ENCODE measurements at regions not wholly inside any gene's neighbourhood (a gene's known extent, or its start where the extent isn't known, plus 50 kb on each side); places are given as distances from the start of the nearest gene placed in this dataset.

GRCh38 chr2:238638100-238638981 lies 209.5 kb upstream of the TWIST2 start:
- no peak for DNase-seq

- DNase-seq: no peak
Measured at GRCh38 chr2:238638982-238639628, 208.8 kb upstream of the TWIST2 start.

GRCh38 chr2:238640486-238640885 lies 207.4 kb upstream of the TWIST2 start:
- no peak for DNase-seq

GRCh38 chr2:238642973-238643372 lies 204.9 kb upstream of the TWIST2 start:
- DNase-seq: no peak

GRCh38 chr2:238643400-238643907 lies 204.4 kb upstream of the TWIST2 start:
- no peak for DNase-seq

- DNase-seq: no peak
Measured at GRCh38 chr2:238644095-238645081, 203.5 kb upstream of the TWIST2 start.

- no peak for DNase-seq
Measured at GRCh38 chr2:238645095-238645494, 202.8 kb upstream of the TWIST2 start.

GRCh38 chr2:238645716-238646115 lies 202.2 kb upstream of the TWIST2 start:
- DNase-seq: no peak

GRCh38 chr2:238646281-238646680 lies 201.6 kb upstream of the TWIST2 start:
- no peak for DNase-seq

- no peak for DNase-seq
Measured at GRCh38 chr2:238646803-238647202, 201.1 kb upstream of the TWIST2 start.

GRCh38 chr2:238649123-238649522 lies 198.8 kb upstream of the TWIST2 start:
- DNase-seq: no peak

GRCh38 chr2:238649936-238650518 lies 197.9 kb upstream of the TWIST2 start:
- DNase-seq: no peak

GRCh38 chr2:238650536-238650935 lies 197.3 kb upstream of the TWIST2 start:
- no peak for DNase-seq

- DNase-seq: no peak
Measured at GRCh38 chr2:238651306-238652052, 196.4 kb upstream of the TWIST2 start.

GRCh38 chr2:238652053-238652770 lies 195.7 kb upstream of the TWIST2 start:
- DNase-seq: no peak

GRCh38 chr2:238652771-238653157 lies 195.1 kb upstream of the TWIST2 start:
- DNase-seq: no peak

- DNase-seq: no peak
Measured at GRCh38 chr2:238653431-238654109, 194.3 kb upstream of the TWIST2 start.

GRCh38 chr2:238654479-238655197 lies 193.2 kb upstream of the TWIST2 start:
- no peak for DNase-seq

GRCh38 chr2:238655198-238655860 lies 192.6 kb upstream of the TWIST2 start:
- DNase-seq: no peak
